ENCODE measurements at regions not wholly inside any gene's neighbourhood (a gene's known extent, or its start where the extent isn't known, plus 50 kb on each side); places are given as distances from the start of the nearest gene placed in this dataset.
A peak's percentile ranks its signal among the peaks of the same experiment; 100 is the strongest.

DNA sequence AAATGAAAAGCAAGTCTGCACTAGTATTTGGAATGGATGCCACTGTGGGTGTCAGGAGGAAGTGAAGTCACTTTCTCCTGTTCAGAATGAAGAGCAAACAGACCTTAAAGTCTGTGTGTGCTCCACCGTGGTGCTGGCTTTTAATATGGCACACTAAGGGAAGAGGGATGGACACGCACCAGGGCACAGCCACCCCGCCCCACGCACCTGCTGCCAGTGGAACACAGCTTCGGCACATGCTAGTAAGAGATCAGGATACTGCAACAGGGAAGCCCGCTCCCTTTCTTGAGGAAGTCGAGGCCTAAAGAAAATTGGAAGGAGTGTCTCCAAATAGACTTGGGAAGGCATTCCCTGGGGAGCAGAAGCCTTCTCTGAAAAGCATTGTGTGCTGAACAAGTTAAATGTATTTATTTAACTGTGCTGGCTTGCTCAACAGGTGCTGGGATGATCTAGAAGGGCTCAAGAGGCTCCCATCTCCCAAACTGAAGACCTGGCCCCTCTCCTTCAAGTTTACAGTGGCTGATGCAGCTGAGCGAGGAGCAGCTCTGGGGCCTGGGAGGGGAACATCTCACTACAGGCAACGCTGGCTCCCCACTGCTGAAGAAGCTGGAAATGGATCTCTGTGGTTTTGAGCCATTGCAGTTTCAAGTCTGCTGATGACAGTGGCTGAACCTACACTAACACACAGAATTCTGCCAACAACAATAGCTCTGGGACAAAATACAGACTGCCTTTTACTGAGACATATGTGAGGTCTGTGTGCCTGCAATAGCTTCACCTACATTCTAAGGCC lies 504.6 kb upstream of the B3GAT1 start:
- no peaks in the 10 kb centered on the region for H3K4me1 ChIP-seq
- H3K4me3 ChIP-seq: no peak overlapping the region
- H3K27ac ChIP-seq: no peak overlapping the region
- H3K9me3 ChIP-seq: no peaks in the 10 kb centered on the region
- no peak for TF ChIP-seq POLR2AphosphoS5 (IDR thresholded peaks at IDR 0.05)
- no peak for TF ChIP-seq POLR2A (IDR thresholded peaks at IDR 0.05)
- TF ChIP-seq, protein P1, sequence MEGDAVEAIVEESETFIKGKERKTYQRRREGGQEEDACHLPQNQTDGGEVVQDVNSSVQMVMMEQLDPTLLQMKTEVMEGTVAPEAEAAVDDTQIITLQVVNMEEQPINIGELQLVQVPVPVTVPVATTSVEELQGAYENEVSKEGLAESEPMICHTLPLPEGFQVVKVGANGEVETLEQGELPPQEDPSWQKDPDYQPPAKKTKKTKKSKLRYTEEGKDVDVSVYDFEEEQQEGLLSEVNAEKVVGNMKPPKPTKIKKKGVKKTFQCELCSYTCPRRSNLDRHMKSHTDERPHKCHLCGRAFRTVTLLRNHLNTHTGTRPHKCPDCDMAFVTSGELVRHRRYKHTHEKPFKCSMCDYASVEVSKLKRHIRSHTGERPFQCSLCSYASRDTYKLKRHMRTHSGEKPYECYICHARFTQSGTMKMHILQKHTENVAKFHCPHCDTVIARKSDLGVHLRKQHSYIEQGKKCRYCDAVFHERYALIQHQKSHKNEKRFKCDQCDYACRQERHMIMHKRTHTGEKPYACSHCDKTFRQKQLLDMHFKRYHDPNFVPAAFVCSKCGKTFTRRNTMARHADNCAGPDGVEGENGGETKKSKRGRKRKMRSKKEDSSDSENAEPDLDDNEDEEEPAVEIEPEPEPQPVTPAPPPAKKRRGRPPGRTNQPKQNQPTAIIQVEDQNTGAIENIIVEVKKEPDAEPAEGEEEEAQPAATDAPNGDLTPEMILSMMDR (IDR thresholded peaks at IDR 0.05): no peak
- no peak for TF ChIP-seq EP300 (IDR thresholded peaks at IDR 0.05)
- no peaks in the 10 kb centered on the region for H3K27me3 ChIP-seq
- H3K36me3 ChIP-seq: no peaks in the 10 kb centered on the region
- ATAC-seq (ENCODE audit: low FRiP score in 2 of 2): no peak
- peak in 1 of 2 donors; percentile 63 for DNase-seq
- 80 to 81% methylated on average over 8 to 9 of the region's 9 CpGs for WGBS, 2 donors

DNA sequence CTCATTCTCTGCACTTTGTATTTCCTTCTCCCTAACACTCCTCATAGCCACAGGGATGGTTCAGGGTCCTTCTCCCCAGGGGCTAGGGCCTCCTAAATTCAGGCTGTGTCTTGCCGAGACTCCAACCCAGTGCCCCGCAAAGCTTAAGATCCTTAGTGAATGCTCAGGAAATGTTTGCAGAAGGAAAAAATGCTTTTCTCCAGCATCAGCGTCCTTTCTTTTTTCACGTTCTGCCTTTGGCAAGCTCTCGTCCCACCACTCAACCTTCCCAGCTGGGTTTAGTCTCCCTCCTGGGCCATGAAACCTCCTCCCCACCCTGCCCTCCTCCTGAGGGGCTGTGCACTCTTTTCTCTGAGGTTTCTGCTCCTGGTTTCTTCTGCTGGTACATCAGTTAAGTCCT lies 503.8 kb upstream of the B3GAT1 start:
- Histone ChIP-seq H3K4me1 (no peaks in the 10 kb centered on the region), H3K27me3 (no peaks in the 10 kb centered on the region), H3K9me3 (no peaks in the 10 kb centered on the region), H3K36me3 (no peaks in the 10 kb centered on the region), H3K27ac (no peak overlapping the region), H3K4me3 (no peak overlapping the region)
- DNase-seq: no peak
- peak in 1 of 2 donors; percentile 6 for ATAC-seq (ENCODE audit: low FRiP score in 2 of 2)
- 54 to 75% methylated on average over 5 of the region's 5 CpGs for WGBS, 2 donors
- no peak for TF ChIP-seq POLR2AphosphoS5 (IDR thresholded peaks at IDR 0.05)

DNA sequence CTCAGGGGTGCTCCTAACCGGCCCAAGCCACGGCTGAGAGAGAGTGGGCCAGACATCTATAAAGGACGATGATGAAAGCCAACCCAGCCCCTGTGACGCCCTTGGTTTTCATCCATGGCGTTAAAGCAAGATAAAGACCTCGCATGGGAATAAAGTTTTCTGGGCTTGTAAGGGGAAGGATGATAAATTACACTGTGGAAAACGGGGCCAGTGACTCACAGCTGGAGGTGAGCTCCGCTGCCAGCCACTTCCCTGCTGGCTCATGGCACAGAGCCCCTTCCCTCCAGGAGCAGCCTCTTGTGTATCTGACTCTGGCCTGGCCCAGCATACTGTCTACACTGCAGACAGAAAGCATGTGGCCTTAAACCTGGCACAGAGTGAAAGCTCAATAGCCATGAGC lies 503.2 kb upstream of the B3GAT1 start:
- ATAC-seq (ENCODE audit: low FRiP score in 2 of 2): peak in 1 of 2 donors; percentile 87
- no peaks in the 10 kb centered on the region for H3K27me3 ChIP-seq
- no peak overlapping the region for H3K4me3 ChIP-seq
- no peak for TF ChIP-seq POLR2A (IDR thresholded peaks at IDR 0.05)
- no peak for TF ChIP-seq POLR2AphosphoS5 (IDR thresholded peaks at IDR 0.05)
- TF ChIP-seq, protein P1 (IDR thresholded peaks at IDR 0.05): no peak
- no peak for TF ChIP-seq EP300 (IDR thresholded peaks at IDR 0.05)
- no peaks in the 10 kb centered on the region for H3K9me3 ChIP-seq
- H3K36me3 ChIP-seq: no peaks in the 10 kb centered on the region
- peak in 1 of 2 donors; percentile 3 for DNase-seq
- no peak overlapping the region for H3K27ac ChIP-seq
- no peaks in the 10 kb centered on the region for H3K4me1 ChIP-seq
- 58 to 65% methylated on average over 8 of the region's 8 CpGs for WGBS, 2 donors

DNA sequence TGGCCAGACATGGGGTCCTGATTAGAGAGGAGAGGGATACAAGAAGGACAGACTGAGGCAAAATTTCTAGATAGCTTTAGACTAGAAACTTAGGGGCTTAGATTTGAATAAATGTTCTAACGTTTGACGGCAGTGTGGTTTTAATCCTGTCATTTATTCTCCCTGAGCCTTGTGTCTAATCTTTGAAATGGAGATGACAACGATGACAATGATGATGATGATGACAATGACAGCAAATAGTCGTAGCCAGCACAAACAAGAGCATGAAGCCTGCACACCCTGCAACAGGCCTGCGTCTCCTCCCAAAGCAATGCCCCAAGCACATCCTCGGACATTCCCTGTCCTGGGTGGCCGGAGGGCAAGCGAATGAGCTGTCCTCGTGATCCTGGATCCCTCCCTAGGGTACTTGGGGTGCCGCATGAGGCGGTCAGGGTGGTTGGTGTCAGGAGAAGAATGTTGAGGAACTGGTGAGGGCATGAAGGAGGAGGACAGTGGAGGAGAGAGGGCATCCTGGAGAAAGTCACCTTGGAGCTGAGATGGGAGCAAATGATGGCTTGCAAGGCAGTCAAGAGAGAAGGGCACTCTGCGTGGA lies 502.1 kb upstream of the B3GAT1 start:
- H3K27me3 ChIP-seq: no peaks in the 10 kb centered on the region
- TF ChIP-seq EP300 (IDR thresholded peaks at IDR 0.05) (no peak), POLR2A (IDR thresholded peaks at IDR 0.05) (no peak), POLR2AphosphoS5 (IDR thresholded peaks at IDR 0.05) (no peak)
- TF ChIP-seq, protein P1 (IDR thresholded peaks at IDR 0.05): no peak
- H3K4me1 ChIP-seq: no peaks in the 10 kb centered on the region
- no peak overlapping the region for H3K27ac ChIP-seq
- no peaks in the 10 kb centered on the region for H3K9me3 ChIP-seq
- H3K36me3 ChIP-seq: no peaks in the 10 kb centered on the region
- 82 to 90% methylated on average over 12 of the region's 12 CpGs for WGBS, 2 donors
- no peak overlapping the region for H3K4me3 ChIP-seq
- DNase-seq (no peak), ATAC-seq (ENCODE audit: low FRiP score in 2 of 2) (no peak)

DNA sequence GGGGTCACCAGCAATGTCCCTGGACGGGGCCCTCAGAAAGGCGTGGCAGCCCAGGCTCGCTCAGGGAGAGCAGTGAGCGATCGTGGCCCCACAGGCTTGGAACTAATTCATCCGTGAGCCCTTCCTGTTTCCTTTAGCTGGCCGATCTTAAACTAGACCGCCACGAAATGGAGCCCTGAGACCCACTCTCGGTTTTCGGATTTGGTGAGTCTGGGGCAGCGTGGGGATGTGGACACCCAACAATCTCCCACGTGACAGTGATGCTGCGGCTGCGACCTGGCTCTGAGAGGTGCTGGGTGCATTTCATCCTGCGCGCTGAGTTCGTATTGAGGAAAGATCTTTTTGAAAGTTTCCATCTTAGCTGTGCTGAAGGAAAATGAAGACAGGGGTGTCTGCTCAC lies 501.3 kb upstream of the B3GAT1 start:
- H3K9me3 ChIP-seq: no peaks in the 10 kb centered on the region
- H3K36me3 ChIP-seq: no peaks in the 10 kb centered on the region
- no peak for ATAC-seq (ENCODE audit: low FRiP score in 2 of 2)
- TF ChIP-seq POLR2AphosphoS5 (IDR thresholded peaks at IDR 0.05): no peak
- no peak for TF ChIP-seq EP300 (IDR thresholded peaks at IDR 0.05)
- TF ChIP-seq, protein P1 (IDR thresholded peaks at IDR 0.05): no peak
- no peak for TF ChIP-seq POLR2A (IDR thresholded peaks at IDR 0.05)
- H3K27me3 ChIP-seq: no peaks in the 10 kb centered on the region
- 82 to 84% methylated on average over 15 to 18 of the region's 18 CpGs for WGBS, 2 donors
- DNase-seq: peak in 1 of 2 donors; percentile 18
- no peaks in the 10 kb centered on the region for H3K4me1 ChIP-seq
- H3K27ac ChIP-seq: no peak overlapping the region
- H3K4me3 ChIP-seq: no peak overlapping the region
